GM23338 (cell line): ENCODE measurements at regions not wholly inside any gene's neighbourhood (a gene's known extent, or its start where the extent isn't known, plus 50 kb on each side); places are given as distances from the start of the nearest gene placed in this dataset.

Experiments used
- ATAC-seq: fragments of 200-7000 bp; cut with Tn5 transposase; 3 replicates; pipeline ENCODE4 v1.9.1; 2020
- DNase-seq: peaks from one replicate; pipeline ENCODE4 v3.0.0-alpha.2; 2015; ENCODE audit warnings: low spot score
- H2AFZ ChIP-seq: fragments of 200-600 bp; sonication (generic); 2 replicates; pipeline ENCODE4 v1.8.0; 2016; ENCODE audit warnings: antibody characterized with exemption, mild to moderate bottlenecking, moderate library complexity
- H3F3A ChIP-seq: fragments of 200-600 bp; sonication (generic); replicated peaks from 2 replicates; pipeline ENCODE4 v1.8.0; 2017; ENCODE audit warnings: antibody characterized with exemption, mixed run types, low read depth
- H3K27ac ChIP-seq: fragments of 200-600 bp; sonication (generic); 2 replicates; pipeline ENCODE4 v1.6.1; 2016; ENCODE audit warnings: low read depth
- H3K27me3 ChIP-seq: fragments of 200-600 bp; sonication (generic); 2 replicates; pipeline ENCODE4 v1.8.0; 2016; ENCODE audit warnings: mild to moderate bottlenecking, mixed run types, moderate library complexity; ENCODE audit not compliant: insufficient read depth
- H3K36me3 ChIP-seq: fragments of 200-600 bp; sonication (generic); 2 replicates; pipeline ENCODE4 v1.8.0; 2016; ENCODE audit warnings: mild to moderate bottlenecking; ENCODE audit not compliant: insufficient read depth
- H3K4me1 ChIP-seq: fragments of 200-600 bp; sonication (generic); 2 replicates; pipeline ENCODE4 v1.8.0; 2016; ENCODE audit warnings: mild to moderate bottlenecking, moderate library complexity; ENCODE audit not compliant: insufficient read depth
- H3K4me2 ChIP-seq: fragments of 200-600 bp; sonication (generic); 2 replicates; pipeline ENCODE4 v1.7.1; 2017; ENCODE audit warnings: mixed run types
- H3K4me3 ChIP-seq: fragments of 200-600 bp; sonication (generic); 2 replicates; pipeline ENCODE4 v1.6.1; 2016; ENCODE audit warnings: mixed run types
- H3K79me2 ChIP-seq: fragments of 200-600 bp; sonication (generic); replicated peaks from 2 replicates; pipeline ENCODE4 v1.8.0; 2017; ENCODE audit warnings: mild to moderate bottlenecking; ENCODE audit not compliant: insufficient read depth
- H3K9me2 ChIP-seq: fragments of 200-600 bp; sonication (generic); 2 replicates; pipeline ENCODE4 v1.8.0; 2017; ENCODE audit not compliant: insufficient read depth
- H4K20me1 ChIP-seq: fragments of 200-600 bp; sonication (generic); replicated peaks from 2 replicates; pipeline ENCODE4 v1.8.0; 2017; ENCODE audit warnings: mild to moderate bottlenecking; ENCODE audit not compliant: insufficient read depth
- H3K27ac Mint-ChIP-seq: 2 replicates; pipeline ENCODE4 v1.8.0; 2020; ENCODE audit warnings: inconsistent platforms, mild to moderate bottlenecking, moderate library complexity, mixed read lengths
- H3K27me3 Mint-ChIP-seq: 3 replicates; pipeline ENCODE4 v1.8.0; 2022; ENCODE audit warnings: low read depth, mild to moderate bottlenecking, moderate library complexity, mixed read lengths, inconsistent platforms; ENCODE audit not compliant: insufficient read depth, poor library complexity
- H3K36me3 Mint-ChIP-seq: 3 replicates; pipeline ENCODE4 v1.8.0; 2021; ENCODE audit warnings: low read depth, mild to moderate bottlenecking, inconsistent platforms, moderate library complexity, mixed read lengths
- H3K4me1 Mint-ChIP-seq: 3 replicates; pipeline ENCODE4 v1.8.0; 2020; ENCODE audit warnings: mild to moderate bottlenecking, inconsistent platforms, mixed read lengths
- H3K4me3 Mint-ChIP-seq: 3 replicates; pipeline ENCODE4 v1.8.0; 2021; ENCODE audit warnings: moderate library complexity, mild to moderate bottlenecking, inconsistent platforms, mixed read lengths
- H3K9me3 Mint-ChIP-seq: 3 replicates; pipeline ENCODE4 v1.8.0; 2020; ENCODE audit warnings: moderate library complexity, mild to moderate bottlenecking, inconsistent platforms, mixed read lengths
- CREB1 ChIP-seq: fragments of 250-450 bp; sonication (Bioruptor Pico); IDR thresholded peaks from 2 replicates; pipeline ENCODE4 v1.5.0; 2020; ENCODE audit warnings: low read depth, mild to moderate bottlenecking, moderate library complexity
- ETS1 ChIP-seq: IDR thresholded peaks from 2 replicates; pipeline ENCODE4 v1.6.1; 2016; ENCODE audit warnings: antibody characterized with exemption
- EZH2 ChIP-seq: fragments of 200-600 bp; sonication (generic); IDR thresholded peaks from one replicate; pipeline ENCODE4 v1.8.0; 2017; ENCODE audit warnings: antibody characterized with exemption, mild to moderate bottlenecking, low read depth; ENCODE audit not compliant: unreplicated experiment
- EZH2phosphoT487 ChIP-seq: fragments of 200-600 bp; sonication (generic); IDR thresholded peaks from one replicate; pipeline ENCODE4 v1.8.1; 2018; ENCODE audit warnings: antibody characterized with exemption; ENCODE audit not compliant: unreplicated experiment
- NANOG ChIP-seq: IDR thresholded peaks from 2 replicates; pipeline ENCODE4 v1.6.1; 2016; ENCODE audit warnings: antibody characterized with exemption, borderline replicate concordance
- STAT1 ChIP-seq: IDR thresholded peaks from one replicate; pipeline ENCODE4 v1.6.1; 2016; ENCODE audit warnings: antibody characterized with exemption; ENCODE audit not compliant: unreplicated experiment
- ZNF114 ChIP-seq: fragments of 250-450 bp; sonication (Bioruptor Pico); IDR thresholded peaks from 2 replicates; pipeline ENCODE4 v1.5.0; 2020; ENCODE audit warnings: mild to moderate bottlenecking, moderate library complexity
- ZNF331 ChIP-seq: fragments of 250-450 bp; sonication (Bioruptor Pico); IDR thresholded peaks from 2 replicates; pipeline ENCODE4 v1.5.0; 2020; ENCODE audit warnings: low read depth, mild to moderate bottlenecking, moderate library complexity
- TF ChIP-seq, protein P1 (sequence below): fragments of 250-450 bp; sonication (Bioruptor Pico); IDR thresholded peaks from 2 replicates; pipeline ENCODE4 v1.5.0; 2020; ENCODE audit warnings: mild to moderate bottlenecking, moderate library complexity

GRCh38 chr12:19909418-19909817 lies 458.9 kb upstream of the PDE3A start:
- Histone ChIP-seq H3K27me3 (no peaks in the 10 kb centered on the region), H3K4me3 (no peak overlapping the region), H3K36me3 (no peaks in the 10 kb centered on the region), H4K20me1 (no peaks in the 10 kb centered on the region), H3K79me2 (no peaks in the 10 kb centered on the region), H3F3A (no peaks in the 10 kb centered on the region), H3K9me2 (no peaks in the 10 kb centered on the region), H2AFZ (no peak overlapping the region), H3K4me2 (no peak overlapping the region), H3K4me1 (peaks cover 10% of the 10 kb centered on the region; the same call in 1 of the 2 replicates), H3K27ac (no peak overlapping the region)
- TF ChIP-seq ZNF114 (no peak), CREB1 (CRISPR knock-in tag) (no peak), EZH2 (no peak), ETS1 (no peak), ZNF331 (CRISPR knock-in tag) (no peak)
- TF ChIP-seq, protein P1, sequence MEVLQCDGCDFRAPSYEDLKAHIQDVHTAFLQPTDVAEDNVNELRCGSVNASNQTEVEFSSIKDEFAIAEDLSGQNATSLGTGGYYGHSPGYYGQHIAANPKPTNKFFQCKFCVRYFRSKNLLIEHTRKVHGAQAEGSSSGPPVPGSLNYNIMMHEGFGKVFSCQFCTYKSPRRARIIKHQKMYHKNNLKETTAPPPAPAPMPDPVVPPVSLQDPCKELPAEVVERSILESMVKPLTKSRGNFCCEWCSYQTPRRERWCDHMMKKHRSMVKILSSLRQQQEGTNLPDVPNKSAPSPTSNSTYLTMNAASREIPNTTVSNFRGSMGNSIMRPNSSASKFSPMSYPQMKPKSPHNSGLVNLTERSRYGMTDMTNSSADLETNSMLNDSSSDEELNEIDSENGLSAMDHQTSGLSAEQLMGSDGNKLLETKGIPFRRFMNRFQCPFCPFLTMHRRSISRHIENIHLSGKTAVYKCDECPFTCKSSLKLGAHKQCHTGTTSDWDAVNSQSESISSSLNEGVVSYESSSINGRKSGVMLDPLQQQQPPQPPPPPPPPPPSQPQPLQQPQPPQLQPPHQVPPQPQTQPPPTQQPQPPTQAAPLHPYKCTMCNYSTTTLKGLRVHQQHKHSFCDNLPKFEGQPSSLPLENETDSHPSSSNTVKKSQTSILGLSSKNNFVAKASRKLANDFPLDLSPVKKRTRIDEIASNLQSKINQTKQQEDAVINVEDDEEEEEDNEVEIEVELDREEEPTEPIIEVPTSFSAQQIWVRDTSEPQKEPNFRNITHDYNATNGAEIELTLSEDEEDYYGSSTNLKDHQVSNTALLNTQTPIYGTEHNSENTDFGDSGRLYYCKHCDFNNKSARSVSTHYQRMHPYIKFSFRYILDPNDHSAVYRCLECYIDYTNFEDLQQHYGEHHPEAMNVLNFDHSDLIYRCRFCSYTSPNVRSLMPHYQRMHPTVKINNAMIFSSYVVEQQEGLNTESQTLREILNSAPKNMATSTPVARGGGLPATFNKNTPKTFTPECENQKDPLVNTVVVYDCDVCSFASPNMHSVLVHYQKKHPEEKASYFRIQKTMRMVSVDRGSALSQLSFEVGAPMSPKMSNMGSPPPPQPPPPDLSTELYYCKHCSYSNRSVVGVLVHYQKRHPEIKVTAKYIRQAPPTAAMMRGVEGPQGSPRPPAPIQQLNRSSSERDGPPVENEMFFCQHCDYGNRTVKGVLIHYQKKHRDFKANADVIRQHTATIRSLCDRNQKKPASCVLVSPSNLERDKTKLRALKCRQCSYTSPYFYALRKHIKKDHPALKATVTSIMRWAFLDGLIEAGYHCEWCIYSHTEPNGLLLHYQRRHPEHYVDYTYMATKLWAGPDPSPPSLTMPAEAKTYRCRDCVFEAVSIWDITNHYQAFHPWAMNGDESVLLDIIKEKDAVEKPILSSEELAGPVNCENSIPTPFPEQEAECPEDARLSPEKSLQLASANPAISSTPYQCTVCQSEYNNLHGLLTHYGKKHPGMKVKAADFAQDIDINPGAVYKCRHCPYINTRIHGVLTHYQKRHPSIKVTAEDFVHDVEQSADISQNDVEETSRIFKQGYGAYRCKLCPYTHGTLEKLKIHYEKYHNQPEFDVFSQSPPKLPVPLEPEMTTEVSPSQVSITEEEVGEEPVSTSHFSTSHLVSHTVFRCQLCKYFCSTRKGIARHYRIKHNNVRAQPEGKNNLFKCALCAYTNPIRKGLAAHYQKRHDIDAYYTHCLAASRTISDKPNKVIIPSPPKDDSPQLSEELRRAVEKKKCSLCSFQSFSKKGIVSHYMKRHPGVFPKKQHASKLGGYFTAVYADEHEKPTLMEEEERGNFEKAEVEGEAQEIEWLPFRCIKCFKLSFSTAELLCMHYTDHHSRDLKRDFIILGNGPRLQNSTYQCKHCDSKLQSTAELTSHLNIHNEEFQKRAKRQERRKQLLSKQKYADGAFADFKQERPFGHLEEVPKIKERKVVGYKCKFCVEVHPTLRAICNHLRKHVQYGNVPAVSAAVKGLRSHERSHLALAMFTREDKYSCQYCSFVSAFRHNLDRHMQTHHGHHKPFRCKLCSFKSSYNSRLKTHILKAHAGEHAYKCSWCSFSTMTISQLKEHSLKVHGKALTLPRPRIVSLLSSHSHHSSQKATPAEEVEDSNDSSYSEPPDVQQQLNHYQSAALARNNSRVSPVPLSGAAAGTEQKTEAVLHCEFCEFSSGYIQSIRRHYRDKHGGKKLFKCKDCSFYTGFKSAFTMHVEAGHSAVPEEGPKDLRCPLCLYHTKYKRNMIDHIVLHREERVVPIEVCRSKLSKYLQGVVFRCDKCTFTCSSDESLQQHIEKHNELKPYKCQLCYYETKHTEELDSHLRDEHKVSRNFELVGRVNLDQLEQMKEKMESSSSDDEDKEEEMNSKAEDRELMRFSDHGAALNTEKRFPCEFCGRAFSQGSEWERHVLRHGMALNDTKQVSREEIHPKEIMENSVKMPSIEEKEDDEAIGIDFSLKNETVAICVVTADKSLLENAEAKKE: no peak
- Mint-ChIP-seq H3K4me3 (no peak overlapping the region), H3K9me3 (no peaks in the 10 kb centered on the region), H3K27ac (no peak overlapping the region), H3K27me3 (peaks cover 5% of the 10 kb centered on the region), H3K36me3 (no peaks in the 10 kb centered on the region), H3K4me1 (peaks cover 17% of the 10 kb centered on the region)
- DNase-seq: no peak
- ATAC-seq: no peak

DNA sequence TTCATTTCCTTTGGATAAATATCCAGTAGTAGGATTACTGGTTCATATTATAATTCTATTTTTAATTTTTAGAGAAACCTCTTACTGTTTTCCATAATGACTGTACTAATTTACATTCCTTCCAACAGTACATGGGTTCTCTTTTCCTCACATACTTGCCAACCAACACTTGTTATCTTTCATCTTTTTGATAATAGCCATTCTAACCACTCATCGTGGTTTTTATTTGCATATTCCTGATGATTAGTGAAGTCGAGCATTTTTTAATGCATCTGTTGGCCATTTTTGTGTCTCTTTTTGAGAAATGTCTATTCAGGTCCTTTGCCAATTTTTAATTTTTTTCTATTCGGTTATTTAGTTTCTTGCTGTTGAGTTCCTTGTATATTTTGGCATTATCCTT lies 457.7 kb upstream of the PDE3A start:
- Histone ChIP-seq H3K4me2 (no peak overlapping the region), H3K4me1 (peaks cover 20% of the 10 kb centered on the region), H4K20me1 (no peaks in the 10 kb centered on the region), H3K4me3 (no peak overlapping the region), H3K27ac (no peak overlapping the region), H3K36me3 (no peaks in the 10 kb centered on the region), H3K27me3 (no peaks in the 10 kb centered on the region), H3K79me2 (no peaks in the 10 kb centered on the region), H3K9me2 (no peaks in the 10 kb centered on the region), H3F3A (no peaks in the 10 kb centered on the region), H2AFZ (no peak overlapping the region)
- Mint-ChIP-seq H3K36me3 (no peaks in the 10 kb centered on the region), H3K4me3 (no peak overlapping the region), H3K4me1 (peaks cover 26% of the 10 kb centered on the region), H3K27ac (no peak overlapping the region), H3K9me3 (no peaks in the 10 kb centered on the region), H3K27me3 (peaks cover 5% of the 10 kb centered on the region)
- DNase-seq (no peak), ATAC-seq (no peak)
- TF ChIP-seq ZNF114 (no peak), EZH2phosphoT487 (no peak), STAT1 (no peak), NANOG (no peak), ZNF331 (CRISPR knock-in tag) (no peak)
